ENCODE measurements at regions not wholly inside any gene's neighbourhood (a gene's known extent, or its start where the extent isn't known, plus 50 kb on each side); places are given as distances from the start of the nearest gene placed in this dataset.

DNA sequence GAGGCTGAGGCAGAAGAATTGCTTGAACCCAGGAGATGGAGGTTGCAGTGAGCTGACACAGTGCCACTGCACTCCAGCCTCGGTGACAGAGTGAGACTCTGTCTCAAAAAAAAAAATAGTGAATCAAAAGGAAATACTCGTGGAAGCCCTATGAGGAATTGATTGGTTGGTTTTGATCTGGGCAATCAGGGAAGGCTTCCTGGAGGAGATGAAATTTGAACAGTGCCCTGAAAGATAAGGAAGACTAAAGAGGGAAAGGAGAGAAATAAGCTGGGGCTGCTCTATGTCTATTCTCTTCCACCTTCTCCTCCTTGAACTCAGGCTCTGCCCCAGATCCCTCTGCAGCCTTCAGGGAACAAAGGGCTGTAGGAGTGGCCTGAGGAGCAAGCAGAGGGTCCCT lies 54.1 kb downstream of the IRF2BPL start:
- H3K4me3 ChIP-seq = no peak overlapping the region
- H3K27ac ChIP-seq = no peak overlapping the region
- no peaks in the 10 kb centered on the region for H3K27me3 ChIP-seq
- intact Hi-C loops (cut with DNase I) = no loop called here
- no peaks in the 10 kb centered on the region for H3K4me1 ChIP-seq (replicated peaks in 1 of 2)
- 63 to 72% (median 67%) methylated on average over 2 of the region's 2 CpGs for WGBS, 4 donors
- H3K36me3 ChIP-seq (replicated peaks in 1 of 2) = no peaks in the 10 kb centered on the region
- TF ChIP-seq, protein P1, sequence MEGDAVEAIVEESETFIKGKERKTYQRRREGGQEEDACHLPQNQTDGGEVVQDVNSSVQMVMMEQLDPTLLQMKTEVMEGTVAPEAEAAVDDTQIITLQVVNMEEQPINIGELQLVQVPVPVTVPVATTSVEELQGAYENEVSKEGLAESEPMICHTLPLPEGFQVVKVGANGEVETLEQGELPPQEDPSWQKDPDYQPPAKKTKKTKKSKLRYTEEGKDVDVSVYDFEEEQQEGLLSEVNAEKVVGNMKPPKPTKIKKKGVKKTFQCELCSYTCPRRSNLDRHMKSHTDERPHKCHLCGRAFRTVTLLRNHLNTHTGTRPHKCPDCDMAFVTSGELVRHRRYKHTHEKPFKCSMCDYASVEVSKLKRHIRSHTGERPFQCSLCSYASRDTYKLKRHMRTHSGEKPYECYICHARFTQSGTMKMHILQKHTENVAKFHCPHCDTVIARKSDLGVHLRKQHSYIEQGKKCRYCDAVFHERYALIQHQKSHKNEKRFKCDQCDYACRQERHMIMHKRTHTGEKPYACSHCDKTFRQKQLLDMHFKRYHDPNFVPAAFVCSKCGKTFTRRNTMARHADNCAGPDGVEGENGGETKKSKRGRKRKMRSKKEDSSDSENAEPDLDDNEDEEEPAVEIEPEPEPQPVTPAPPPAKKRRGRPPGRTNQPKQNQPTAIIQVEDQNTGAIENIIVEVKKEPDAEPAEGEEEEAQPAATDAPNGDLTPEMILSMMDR (IDR thresholded peaks at IDR 0.05) = no peak
- no peak for TF ChIP-seq POLR2A (IDR thresholded peaks at IDR 0.05)
- no peaks in the 10 kb centered on the region for H3K9me3 ChIP-seq (replicated peaks in 1 of 3)
- DNase-seq = no peak

DNA sequence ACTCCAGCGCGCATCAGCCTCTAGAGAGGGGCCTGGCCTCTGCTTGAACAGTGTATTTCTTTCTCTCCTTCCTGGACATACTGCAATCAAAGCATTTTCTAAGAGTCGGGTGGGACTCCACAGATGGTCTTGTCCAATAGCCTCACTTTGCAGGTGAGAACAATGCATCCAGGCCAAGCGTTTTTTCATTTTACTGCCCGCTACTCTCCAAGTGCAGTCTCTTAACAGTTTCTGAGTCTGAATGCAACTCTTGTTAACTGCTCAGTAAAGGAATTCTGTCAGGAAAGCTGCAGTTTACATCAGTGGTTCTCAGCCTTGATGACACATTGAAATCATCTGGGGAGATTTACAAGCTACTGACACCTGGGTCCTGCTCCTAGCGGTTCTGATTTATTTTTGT lies 57.0 kb downstream of the IRF2BPL start:
- TF ChIP-seq POLR2A (IDR thresholded peaks at IDR 0.05) = no peak
- TF ChIP-seq, protein P1 (IDR thresholded peaks at IDR 0.05) = no peak
- no peaks in the 10 kb centered on the region for H3K9me3 ChIP-seq (replicated peaks in 1 of 3)

DNA sequence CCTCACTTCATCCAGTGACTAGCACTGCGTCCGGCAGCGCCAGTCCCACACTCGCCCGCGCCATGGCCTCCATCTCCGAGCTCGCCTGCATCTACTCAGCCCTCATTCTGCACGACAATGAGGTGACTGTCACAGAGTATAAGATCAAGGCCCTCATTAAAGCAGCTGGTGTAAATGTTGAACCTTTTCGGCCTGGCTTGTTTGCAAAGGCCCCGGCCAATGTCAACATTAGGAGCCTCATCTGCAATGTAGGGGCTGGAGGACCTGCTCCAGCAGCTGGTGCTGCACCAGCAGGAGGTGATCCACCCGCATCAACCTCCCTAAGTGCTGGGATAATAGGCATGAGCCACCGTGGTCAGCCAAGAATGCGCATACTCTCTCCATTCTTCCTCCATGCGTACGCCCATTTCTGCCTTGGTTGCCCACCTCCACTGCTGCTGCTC lies 59.9 kb downstream of the IRF2BPL start:
- Histone ChIP-seq H3K4me1 (replicated peaks in 1 of 2) (no peaks in the 10 kb centered on the region), H3K27ac (no peak overlapping the region), H3K9me3 (replicated peaks in 1 of 3) (no peaks in the 10 kb centered on the region), H3K4me3 (no peak overlapping the region), H3K27me3 (no peaks in the 10 kb centered on the region), H3K36me3 (replicated peaks in 1 of 2) (no peaks in the 10 kb centered on the region)
- intact Hi-C loops (cut with DNase I) = loop anchor here in 1 of 2 donors (5.0 kb wide), 1 partner anchor 44 kb away; no protein-coding TSS in a partner anchor
- 93 to 95% (median 93%) methylated on average over 16 of the region's 16 CpGs for WGBS, 4 donors
- TF ChIP-seq, protein P1 (IDR thresholded peaks at IDR 0.05) = no peak
- TF ChIP-seq POLR2A (IDR thresholded peaks at IDR 0.05) = no peak
- no peak for DNase-seq

More for the DNA sequence above, 57.0 kb downstream of the IRF2BPL start:
- H3K36me3 ChIP-seq (replicated peaks in 1 of 2) = no peaks in the 10 kb centered on the region
- no peaks in the 10 kb centered on the region for H3K4me1 ChIP-seq (replicated peaks in 1 of 2)
- no peak overlapping the region for H3K27ac ChIP-seq
- 76 to 91% (median 76%) methylated on average over 6 of the region's 6 CpGs for WGBS, 4 donors
- no peak overlapping the region for H3K4me3 ChIP-seq
- no peaks in the 10 kb centered on the region for H3K27me3 ChIP-seq
- intact Hi-C loops (cut with DNase I) = no loop called here
- DNase-seq = no peak

DNA sequence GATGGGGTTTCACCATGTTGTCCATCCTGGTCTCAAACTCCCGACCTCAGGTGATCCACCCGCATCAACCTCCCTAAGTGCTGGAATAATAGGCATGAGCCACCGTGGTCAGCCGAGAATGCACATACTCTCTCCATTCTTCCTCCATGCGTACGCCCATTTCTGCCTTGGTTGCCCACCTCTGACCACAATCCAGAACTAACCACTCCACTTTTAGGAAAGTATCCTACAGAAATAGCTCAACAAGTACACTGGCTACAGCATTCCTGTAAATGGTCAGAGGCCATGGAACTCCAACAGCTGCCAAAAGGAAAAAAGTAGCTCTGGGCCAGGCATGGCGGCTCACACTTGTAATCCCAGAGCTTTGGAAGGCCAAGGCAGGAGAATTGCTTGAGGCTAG lies 60.7 kb downstream of the IRF2BPL start:
- H3K27ac ChIP-seq = no peak overlapping the region
- no peaks in the 10 kb centered on the region for H3K27me3 ChIP-seq
- H3K4me1 ChIP-seq (replicated peaks in 1 of 2) = peaks cover 0 to under 1% of the 10 kb centered on the region in 2 donors
- intact Hi-C loops (cut with DNase I) = loop anchor here in 1 of 2 donors (5.0 kb wide), 1 partner anchor 45 kb away; no protein-coding TSS in a partner anchor
- 92 to 96% (median 93%) methylated on average over 7 of the region's 7 CpGs for WGBS, 4 donors
- no peak overlapping the region for H3K4me3 ChIP-seq
- no peak for DNase-seq
- H3K36me3 ChIP-seq (replicated peaks in 1 of 2) = no peaks in the 10 kb centered on the region
- H3K9me3 ChIP-seq (replicated peaks in 1 of 3) = no peaks in the 10 kb centered on the region
- TF ChIP-seq POLR2A (IDR thresholded peaks at IDR 0.05) = no peak
- TF ChIP-seq, protein P1 (IDR thresholded peaks at IDR 0.05) = no peak

Data from adrenal gland (tissue), 9 donors.